ENCODE measurements at regions not wholly inside any gene's neighbourhood (a gene's known extent, or its start where the extent isn't known, plus 50 kb on each side); places are given as distances from the start of the nearest gene placed in this dataset.
"Not testable (repeated sequence)": the region's sequence is repeated elsewhere in the genome, so short reads cannot be mapped to it uniquely, and the experiment has no call there.

DNA sequence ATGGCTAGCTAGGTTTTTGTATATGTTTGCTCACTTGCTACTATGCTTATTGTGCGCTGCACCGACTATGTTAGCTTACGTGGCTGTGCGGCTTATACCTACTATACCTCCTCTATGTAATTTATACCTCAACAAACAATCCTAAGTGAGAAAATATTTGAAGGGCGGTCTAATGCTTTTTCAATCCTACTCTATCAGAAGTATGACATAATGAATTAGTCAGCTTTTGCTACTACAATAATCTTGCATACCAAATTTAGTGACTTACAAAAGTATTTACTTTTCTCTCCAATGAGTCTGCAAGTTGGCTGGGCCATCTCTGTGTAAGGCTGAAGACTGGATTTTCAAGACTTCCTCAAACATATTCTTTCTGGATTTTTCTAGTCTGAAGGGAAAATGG, 391.2 kb upstream of the NECTIN3 start:
- POLR2A ChIA-PET, result interaction anchor here (0.6 kb wide), 1 partner anchor 97 kb away, joined by 4 read pairs; no protein-coding TSS in a partner anchor
- H3K9me3 Mint-ChIP-seq, result peaks cover 0 to 2% (median 0%) of the 10 kb centered on the region in 11 donors
- no peak overlapping the region for H3K27ac ChIP-seq (ENCODE audit: low read depth, low read length)

GRCh38 chr3:110684466-110684865, 387.1 kb upstream of the NECTIN3 start:
- H3K27me3 ChIP-seq (ENCODE audit: control insufficient read depth in 2 of 2, insufficient read depth in 2 of 2, low read length in 2 of 2), result no peaks in the 10 kb centered on the region
- no peaks in the 10 kb centered on the region for H3K9me3 ChIP-seq (ENCODE audit: control insufficient read depth in 2 of 3, low read length in 3 of 3)
- CTCF ChIA-PET, result no interaction called here
- Mint-ChIP-seq H3K9me3 (peaks cover 0 to 2% (median 0%) of the 10 kb centered on the region in 11 donors), H3K4me1 (no peaks in the 10 kb centered on the region), H3K36me3 (no peaks in the 10 kb centered on the region), H3K4me3 (no peak overlapping the region), H3K27me3 (peaks cover 0 to 8% (median 4%) of the 10 kb centered on the region in 5 donors), H3K27ac (no peak overlapping the region)
- intact Hi-C loops (cut with micrococcal nuclease), result no loop called here
- no peak for DNase-seq
- H3K36me3 ChIP-seq (ENCODE audit: control insufficient read depth in 2 of 3, insufficient read depth in 3 of 3, low read length in 3 of 3), result no peaks in the 10 kb centered on the region
- H3K27ac ChIP-seq (ENCODE audit: low read depth, low read length), result no peak overlapping the region
- no peak for ATAC-seq
- POLR2A ChIA-PET, result no interaction called here
- no peaks in the 10 kb centered on the region for H3K4me1 ChIP-seq (ENCODE audit: control insufficient read depth in 2 of 2, insufficient read depth in 2 of 2, low read length in 2 of 2)
- H3K4me3 ChIP-seq (ENCODE audit: low read length), result no peak overlapping the region

More for the DNA sequence above, 391.2 kb upstream of the NECTIN3 start:
- DNase-seq (no peak), ATAC-seq (no peak)
- no peaks in the 10 kb centered on the region for H3K4me1 Mint-ChIP-seq
- Histone ChIP-seq H3K36me3 (ENCODE audit: control insufficient read depth in 2 of 3, insufficient read depth in 3 of 3, low read length in 3 of 3) (no peaks in the 10 kb centered on the region), H3K4me3 (ENCODE audit: low read length) (no peak overlapping the region), H3K4me1 (ENCODE audit: control insufficient read depth in 2 of 2, insufficient read depth in 2 of 2, low read length in 2 of 2) (no peaks in the 10 kb centered on the region), H3K27me3 (ENCODE audit: control insufficient read depth in 2 of 2, insufficient read depth in 2 of 2, low read length in 2 of 2) (no peaks in the 10 kb centered on the region), H3K9me3 (ENCODE audit: control insufficient read depth in 2 of 3, low read length in 3 of 3) (no peaks in the 10 kb centered on the region)
- H3K36me3 Mint-ChIP-seq, result no peaks in the 10 kb centered on the region
- peaks cover 0 to 8% (median 3%) of the 10 kb centered on the region in 5 donors for H3K27me3 Mint-ChIP-seq
- intact Hi-C loops (cut with micrococcal nuclease), result no loop called here
- CTCF ChIA-PET, result no interaction called here
- no peak overlapping the region for H3K4me3 Mint-ChIP-seq
- H3K27ac Mint-ChIP-seq, result no peak overlapping the region

DNA sequence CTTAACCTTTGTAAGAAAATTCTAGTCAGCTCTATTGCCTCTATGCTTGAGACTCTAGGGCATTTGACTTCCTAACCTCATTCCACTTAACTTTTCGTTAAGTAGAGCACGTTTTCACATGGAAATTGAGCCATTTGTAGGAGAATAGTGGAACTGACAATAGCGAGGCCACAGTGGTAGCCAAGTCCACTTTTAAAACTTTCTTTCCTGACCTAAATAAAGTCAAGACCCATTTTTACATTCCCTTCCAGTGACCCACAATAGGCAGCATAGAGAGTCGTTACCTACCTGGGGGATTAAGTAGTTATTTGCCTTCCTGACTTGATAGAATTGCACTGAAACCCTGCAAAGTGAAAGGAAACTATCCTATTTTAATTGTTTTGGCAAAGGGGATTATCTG, 386.0 kb upstream of the NECTIN3 start:
- no peaks in the 10 kb centered on the region for H3K4me1 Mint-ChIP-seq
- DNase-seq (no peak), ATAC-seq (no peak)
- no peaks in the 10 kb centered on the region for H3K27me3 ChIP-seq (ENCODE audit: control insufficient read depth in 2 of 2, insufficient read depth in 2 of 2, low read length in 2 of 2)
- no peaks in the 10 kb centered on the region for H3K4me1 ChIP-seq (ENCODE audit: control insufficient read depth in 2 of 2, insufficient read depth in 2 of 2, low read length in 2 of 2)
- no peaks in the 10 kb centered on the region for H3K9me3 ChIP-seq (ENCODE audit: control insufficient read depth in 2 of 3, low read length in 3 of 3)
- no peak overlapping the region for H3K4me3 ChIP-seq (ENCODE audit: low read length)
- H3K27me3 Mint-ChIP-seq, result peaks cover 0 to 8% (median 6%) of the 10 kb centered on the region in 5 donors
- H3K27ac Mint-ChIP-seq, result no peak overlapping the region
- H3K36me3 ChIP-seq (ENCODE audit: control insufficient read depth in 2 of 3, insufficient read depth in 3 of 3, low read length in 3 of 3), result no peaks in the 10 kb centered on the region
- H3K4me3 Mint-ChIP-seq, result no peak overlapping the region
- H3K27ac ChIP-seq (ENCODE audit: low read depth, low read length), result no peak overlapping the region
- intact Hi-C loops (cut with micrococcal nuclease), result no loop called here
- POLR2A ChIA-PET, result no interaction called here
- CTCF ChIA-PET, result no interaction called here
- H3K9me3 Mint-ChIP-seq, result peaks cover 0 to 2% (median 0%) of the 10 kb centered on the region in 11 donors
- no peaks in the 10 kb centered on the region for H3K36me3 Mint-ChIP-seq

DNA sequence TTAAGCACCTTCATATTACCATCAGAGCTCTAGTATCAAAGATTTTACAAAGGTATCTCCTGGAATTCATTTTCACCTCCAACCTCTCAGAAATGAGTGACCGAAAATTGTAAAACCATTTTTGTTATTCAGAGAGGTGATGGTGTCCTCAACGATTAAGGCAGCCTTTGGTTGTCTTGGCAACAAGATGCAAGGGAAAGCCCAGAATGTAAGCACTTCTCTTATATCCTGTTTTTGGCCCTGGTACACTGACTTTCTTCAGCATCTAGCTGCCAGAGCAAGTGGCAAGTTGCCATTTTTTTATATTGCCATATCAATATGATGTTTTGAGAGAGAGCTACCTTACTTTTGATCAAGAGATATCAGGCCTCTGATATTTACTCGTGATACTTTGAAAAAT, 384.9 kb upstream of the NECTIN3 start:
- ATAC-seq, result no peak
- H3K9me3 ChIP-seq (ENCODE audit: control insufficient read depth in 2 of 3, low read length in 3 of 3), result no peaks in the 10 kb centered on the region
- POLR2A ChIA-PET, result no interaction called here
- no peaks in the 10 kb centered on the region for H3K4me1 Mint-ChIP-seq
- no peak overlapping the region for H3K4me3 Mint-ChIP-seq
- H3K27me3 ChIP-seq (ENCODE audit: control insufficient read depth in 2 of 2, insufficient read depth in 2 of 2, low read length in 2 of 2), result no peaks in the 10 kb centered on the region
- DNase-seq, result no peak
- H3K4me3 ChIP-seq (ENCODE audit: low read length), result no peak overlapping the region
- CTCF ChIA-PET, result no interaction called here
- H3K36me3 Mint-ChIP-seq, result no peaks in the 10 kb centered on the region
- no peaks in the 10 kb centered on the region for H3K36me3 ChIP-seq (ENCODE audit: control insufficient read depth in 2 of 3, insufficient read depth in 3 of 3, low read length in 3 of 3)
- H3K27ac Mint-ChIP-seq, result no peak overlapping the region
- no peak overlapping the region for H3K27ac ChIP-seq (ENCODE audit: low read depth, low read length)
- peaks cover 0 to 8% (median 7%) of the 10 kb centered on the region in 5 donors for H3K27me3 Mint-ChIP-seq
- peaks cover 0 to 2% (median 0%) of the 10 kb centered on the region in 11 donors for H3K9me3 Mint-ChIP-seq
- no peaks in the 10 kb centered on the region for H3K4me1 ChIP-seq (ENCODE audit: control insufficient read depth in 2 of 2, insufficient read depth in 2 of 2, low read length in 2 of 2)
- intact Hi-C loops (cut with micrococcal nuclease), result no loop called here

GRCh38 chr3:110687138-110687537, 384.5 kb upstream of the NECTIN3 start:
- no peaks in the 10 kb centered on the region for H3K4me1 ChIP-seq (ENCODE audit: control insufficient read depth in 2 of 2, insufficient read depth in 2 of 2, low read length in 2 of 2)
- DNase-seq (no peak), ATAC-seq (no peak)
- H3K27me3 ChIP-seq (ENCODE audit: control insufficient read depth in 2 of 2, insufficient read depth in 2 of 2, low read length in 2 of 2), result no peaks in the 10 kb centered on the region
- H3K9me3 ChIP-seq (ENCODE audit: control insufficient read depth in 2 of 3, low read length in 3 of 3), result no peaks in the 10 kb centered on the region
- H3K27ac Mint-ChIP-seq, result no peak overlapping the region
- H3K36me3 Mint-ChIP-seq, result no peaks in the 10 kb centered on the region
- ChIA-PET POLR2A (no interaction called here), CTCF (no interaction called here)
- H3K4me1 Mint-ChIP-seq, result no peaks in the 10 kb centered on the region
- H3K36me3 ChIP-seq (ENCODE audit: control insufficient read depth in 2 of 3, insufficient read depth in 3 of 3, low read length in 3 of 3), result no peaks in the 10 kb centered on the region
- intact Hi-C loops (cut with micrococcal nuclease), result no loop called here
- no peak overlapping the region for H3K27ac ChIP-seq (ENCODE audit: low read depth, low read length)
- no peak overlapping the region for H3K4me3 Mint-ChIP-seq
- no peak overlapping the region for H3K4me3 ChIP-seq (ENCODE audit: low read length)
- H3K9me3 Mint-ChIP-seq, result peaks cover 0 to 2% (median 0%) of the 10 kb centered on the region in 11 donors
- H3K27me3 Mint-ChIP-seq, result peaks cover 0 to 8% (median 7%) of the 10 kb centered on the region in 5 donors

DNA sequence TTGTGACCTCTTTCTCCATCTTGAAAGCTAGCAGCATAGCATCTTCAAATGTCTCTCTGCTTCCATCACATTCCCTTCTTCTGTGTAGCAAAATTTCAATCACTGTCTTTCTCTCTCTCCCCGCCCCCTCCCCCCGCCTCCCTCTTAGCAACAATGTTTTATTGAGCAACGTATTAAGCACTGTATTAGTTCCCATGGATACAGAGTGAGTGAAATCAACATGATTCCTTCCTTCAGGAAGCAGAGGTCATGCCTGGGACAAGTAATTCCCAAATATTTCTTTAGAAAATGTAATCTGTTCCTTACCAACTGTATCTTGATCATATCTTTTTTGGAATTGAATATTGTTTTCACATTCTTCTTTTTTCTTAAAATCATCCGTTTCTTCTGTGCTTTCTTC, 373.7 kb upstream of the NECTIN3 start:
- ATAC-seq (no peak), DNase-seq (no peak)
- H3K36me3 Mint-ChIP-seq, result no peaks in the 10 kb centered on the region
- no peaks in the 10 kb centered on the region for H3K27me3 ChIP-seq (ENCODE audit: control insufficient read depth in 2 of 2, insufficient read depth in 2 of 2, low read length in 2 of 2)
- intact Hi-C loops (cut with micrococcal nuclease), result no loop called here
- H3K27ac Mint-ChIP-seq, result no peak overlapping the region
- H3K4me3 ChIP-seq (ENCODE audit: low read length), result no peak overlapping the region
- no peak overlapping the region for H3K4me3 Mint-ChIP-seq
- no peaks in the 10 kb centered on the region for H3K36me3 ChIP-seq (ENCODE audit: control insufficient read depth in 2 of 3, insufficient read depth in 3 of 3, low read length in 3 of 3)
- POLR2A ChIA-PET, result no interaction called here
- no peak overlapping the region for H3K27ac ChIP-seq (ENCODE audit: low read depth, low read length)
- H3K4me1 Mint-ChIP-seq, result peaks cover 0 to 1% (median 0%) of the 10 kb centered on the region in 7 donors
- H3K9me3 ChIP-seq (ENCODE audit: control insufficient read depth in 2 of 3, low read length in 3 of 3), result no peaks in the 10 kb centered on the region
- H3K27me3 Mint-ChIP-seq, result peaks cover 0 to 21% (median 11%) of the 10 kb centered on the region in 5 donors
- H3K4me1 ChIP-seq (ENCODE audit: control insufficient read depth in 2 of 2, insufficient read depth in 2 of 2, low read length in 2 of 2), result no peaks in the 10 kb centered on the region
- peaks cover 0 to 12% (median 4%) of the 10 kb centered on the region in 11 donors for H3K9me3 Mint-ChIP-seq
- CTCF ChIA-PET, result no interaction called here

DNA sequence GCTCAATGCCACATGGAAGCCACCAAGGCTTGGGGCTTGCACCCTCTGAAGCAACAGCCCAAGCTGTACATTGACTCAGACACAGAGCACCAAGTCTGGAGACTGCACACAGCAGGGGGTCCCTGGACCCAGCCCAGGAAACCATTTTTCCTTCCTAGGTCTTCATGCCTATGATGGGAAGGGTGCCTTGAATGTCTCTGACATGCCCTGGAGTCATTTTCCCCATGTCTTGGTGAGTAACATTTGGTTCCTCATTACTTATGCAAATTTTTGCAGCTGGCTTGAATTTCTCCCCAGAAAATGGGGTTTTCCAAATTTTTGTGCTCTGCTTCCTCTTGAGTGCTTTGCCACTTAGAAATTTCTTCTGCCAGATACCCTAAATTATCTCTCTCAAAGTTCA, 367.3 kb upstream of the NECTIN3 start:
- H3K36me3 Mint-ChIP-seq; ATAC-seq; H3K4me3 ChIP-seq (ENCODE audit: low read length); DNase-seq; POLR2A ChIA-PET; CTCF ChIA-PET; H3K36me3 ChIP-seq (ENCODE audit: control insufficient read depth in 2 of 3, insufficient read depth in 3 of 3, low read length in 3 of 3); H3K9me3 ChIP-seq (ENCODE audit: control insufficient read depth in 2 of 3, low read length in 3 of 3); intact Hi-C loops (cut with micrococcal nuclease); H3K4me3 Mint-ChIP-seq; H3K27me3 ChIP-seq (ENCODE audit: control insufficient read depth in 2 of 2, insufficient read depth in 2 of 2, low read length in 2 of 2); H3K27ac Mint-ChIP-seq; H3K4me1 Mint-ChIP-seq; H3K4me1 ChIP-seq (ENCODE audit: control insufficient read depth in 2 of 2, insufficient read depth in 2 of 2, low read length in 2 of 2); H3K27ac ChIP-seq (ENCODE audit: low read depth, low read length): not testable (repeated sequence)
- peaks cover 3 to 46% (median 17%) of the 10 kb centered on the region in 5 donors for H3K27me3 Mint-ChIP-seq
- peaks cover 0 to 34% (median 7%) of the 10 kb centered on the region in 11 donors for H3K9me3 Mint-ChIP-seq

Data from naive thymus-derived CD4-positive, alpha-beta T cell (primary cell).